CD4-positive, alpha-beta T cell treated with Interleukin-10 for 1 hour (primary cell): ENCODE measurements at regions not wholly inside any gene's neighbourhood (a gene's known extent, or its start where the extent isn't known, plus 50 kb on each side); places are given as distances from the start of the nearest gene placed in this dataset.
"Not testable (repeated sequence)": the region's sequence is repeated elsewhere in the genome, so short reads cannot be mapped to it uniquely, and the experiment has no call there.

ENCODE experiments used
- DNase-seq: peaks from one replicate; pipeline ENCODE4 v3.0.0-alpha.2; 2020

DNA sequence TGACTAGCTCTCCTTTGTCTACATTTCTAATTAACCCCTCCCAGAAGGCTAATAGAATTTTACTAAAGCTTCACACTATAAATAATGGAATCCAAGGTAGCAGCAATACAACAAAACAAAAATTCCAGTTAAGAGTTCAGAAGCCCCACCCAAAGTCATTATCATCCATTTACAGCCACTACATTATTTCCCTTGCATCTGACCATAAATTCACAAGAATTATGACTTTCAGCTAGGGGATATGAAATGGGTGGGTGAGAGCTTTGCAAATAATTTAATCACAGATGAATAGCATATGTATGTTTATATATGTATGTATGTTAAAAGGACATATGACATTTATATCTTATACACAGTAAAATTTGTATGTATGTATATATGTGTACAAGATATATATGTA lies 65.3 kb upstream of the PTGDR start:
- no peak for DNase-seq

GRCh38 chr14:52190337-52190931 lies 77.1 kb upstream of the PTGDR start:
- DNase-seq = no peak

DNA sequence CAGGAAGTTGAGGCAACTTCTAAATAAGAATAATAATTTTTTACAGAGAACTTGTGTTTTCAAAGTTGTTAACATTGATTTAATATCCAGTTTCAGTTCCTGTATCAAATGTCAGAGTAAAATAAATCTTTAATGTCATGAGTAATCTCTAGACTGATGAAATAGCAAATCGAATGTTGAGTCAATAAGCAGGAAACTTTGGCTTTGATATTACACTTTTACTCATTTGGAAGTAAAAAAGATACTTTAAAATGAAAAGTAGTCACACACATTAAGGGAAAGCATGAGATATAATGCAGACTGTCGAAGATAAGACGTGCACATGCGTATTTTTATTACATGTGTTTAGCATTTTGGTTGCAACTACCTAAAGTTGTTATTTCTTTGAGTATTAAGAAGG lies 78.2 kb upstream of the PTGDR start:
- no peak for DNase-seq

GRCh38 chr14:52188381-52188780 lies 79.1 kb upstream of the PTGDR start:
- no peak for DNase-seq

DNA sequence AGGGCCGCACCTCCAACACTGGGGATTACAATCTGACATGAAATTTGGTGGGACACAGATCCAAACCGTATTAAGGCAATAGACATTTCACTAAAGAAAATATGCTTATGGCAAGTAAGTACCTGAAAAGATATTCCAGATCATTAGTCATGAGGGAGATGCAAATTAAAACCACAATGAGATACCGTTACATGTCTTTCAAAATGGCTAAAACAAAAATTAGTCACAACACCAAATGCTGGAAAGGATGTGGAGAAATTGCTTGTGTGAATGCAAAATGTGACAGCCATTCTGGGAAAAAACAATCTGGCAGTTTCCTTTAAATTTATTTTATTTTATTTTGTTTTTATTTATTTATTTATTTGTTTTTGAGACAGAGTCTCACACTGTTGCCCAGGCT lies 82.3 kb upstream of the PTGDR start:
- DNase-seq = no peak

- no peak for DNase-seq
Observed at GRCh38 chr14:52182853-52183252, 84.6 kb upstream of the PTGDR start.

DNA sequence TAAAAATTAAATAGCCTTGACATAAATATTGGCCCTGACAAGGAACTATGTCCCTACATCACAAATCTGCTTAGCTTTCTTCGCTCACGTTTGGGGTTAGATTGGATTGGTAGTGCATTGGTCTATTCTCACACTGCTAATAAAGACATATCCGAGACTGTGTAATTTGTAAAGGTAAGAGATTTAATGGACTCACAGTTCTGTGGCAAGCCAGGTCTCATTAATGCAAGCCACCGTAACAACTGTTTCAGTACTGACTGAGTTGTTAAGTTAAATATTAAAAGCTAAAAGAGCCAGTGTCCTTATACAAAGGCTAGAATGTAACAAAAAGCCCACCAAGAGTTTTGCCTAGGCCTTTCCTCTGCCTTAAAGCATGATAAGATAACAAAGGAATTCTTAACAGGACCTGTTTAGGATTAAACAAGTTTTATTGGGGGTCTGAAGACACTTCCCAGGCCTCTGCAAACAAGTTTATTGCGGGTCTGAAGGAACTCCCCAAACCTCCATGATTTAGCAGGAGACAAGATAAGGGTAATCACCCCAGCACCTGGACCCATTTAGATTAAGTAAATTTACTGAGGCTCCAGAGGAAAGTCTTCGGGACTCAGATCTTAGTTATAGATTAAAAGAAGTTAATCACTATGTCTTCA lies 88.2 kb upstream of the PTGDR start:
- no peak for DNase-seq

DNA sequence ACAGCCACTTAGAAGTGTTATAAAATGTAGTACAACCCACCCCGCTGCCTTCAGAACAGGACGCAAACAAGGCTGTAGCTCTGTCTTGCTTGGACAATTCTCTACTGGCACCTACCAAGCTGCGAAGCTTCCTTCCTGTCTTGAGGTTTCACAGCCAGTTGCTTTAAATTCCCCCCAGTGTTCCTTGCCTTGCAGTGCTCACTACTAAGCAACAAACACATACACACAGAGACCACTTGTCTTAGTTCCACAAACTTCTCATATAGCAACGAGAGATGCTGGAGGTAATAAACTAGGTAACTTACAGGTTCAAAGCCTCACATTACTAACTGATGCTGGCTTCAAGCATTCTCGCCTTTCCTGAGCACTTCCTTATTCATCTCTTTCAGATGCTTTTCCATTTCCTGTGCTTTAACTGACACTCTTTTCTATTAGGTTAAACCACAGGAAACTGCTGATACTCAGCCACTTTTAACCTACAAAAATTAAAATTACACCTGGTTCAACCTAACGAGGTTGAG lies 91.5 kb upstream of the PTGDR start:
- DNase-seq = peak; percentile 73

GRCh38 chr14:52171932-52172331 lies 95.6 kb upstream of the PTGDR start:
- not testable (repeated sequence) for DNase-seq

DNA sequence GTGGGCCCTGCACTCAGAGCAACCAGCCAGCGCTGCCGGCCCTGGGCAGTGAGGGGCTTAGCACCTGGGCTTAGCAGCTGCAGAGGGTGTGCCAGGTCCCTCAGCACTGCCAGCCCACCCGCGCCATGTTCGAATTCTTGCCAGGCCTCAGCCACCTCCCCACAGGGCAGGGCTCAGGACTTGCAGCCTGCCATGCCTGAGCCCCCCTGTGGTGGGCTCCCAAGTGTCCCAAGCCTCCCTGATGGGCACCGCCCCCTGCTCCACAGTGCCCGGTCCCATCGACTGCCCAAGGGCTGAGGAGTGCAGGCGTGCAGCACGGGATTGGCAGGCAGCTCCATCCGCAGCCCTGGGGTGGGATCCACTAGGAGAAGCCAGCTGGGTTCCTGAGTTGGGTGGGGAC lies 98.0 kb upstream of the NID2 start:
- DNase-seq = no peak

- no peak for DNase-seq
Observed at GRCh38 chr14:52155651-52156213, 86.9 kb upstream of the NID2 start.

DNA sequence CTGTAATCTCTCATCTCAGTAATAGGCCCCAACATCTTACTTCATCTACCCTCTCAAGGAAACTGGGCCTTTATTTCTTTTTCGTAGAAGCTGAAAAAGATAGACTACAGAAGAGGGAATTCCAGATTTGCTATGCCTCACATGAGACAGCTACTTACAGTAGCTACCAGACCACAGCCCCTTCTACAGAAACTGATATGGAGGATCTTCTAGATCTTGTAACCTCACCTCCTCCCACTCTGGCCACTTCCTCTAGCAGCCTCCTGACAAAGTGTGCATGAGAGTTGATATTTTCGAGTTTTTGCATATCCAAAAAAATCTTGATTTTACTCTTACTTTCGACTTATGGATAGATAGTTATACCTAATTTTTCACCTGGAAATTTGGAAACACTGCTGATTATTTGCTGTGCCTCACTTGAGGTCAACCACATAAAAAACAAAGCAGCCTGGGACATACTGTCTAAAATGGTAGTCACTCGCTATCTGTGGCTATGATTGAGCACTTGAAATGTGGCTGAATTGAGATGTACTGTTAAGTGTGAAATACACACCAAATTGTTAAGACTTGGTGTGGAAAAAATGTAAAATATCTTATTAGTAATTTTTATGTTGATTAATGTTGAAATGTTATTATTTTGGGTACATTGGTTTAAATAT lies 86.3 kb upstream of the NID2 start:
- peak; percentile 29 for DNase-seq

GRCh38 chr14:52153939-52154338 lies 85.1 kb upstream of the NID2 start:
- DNase-seq = peak; percentile 16

DNA sequence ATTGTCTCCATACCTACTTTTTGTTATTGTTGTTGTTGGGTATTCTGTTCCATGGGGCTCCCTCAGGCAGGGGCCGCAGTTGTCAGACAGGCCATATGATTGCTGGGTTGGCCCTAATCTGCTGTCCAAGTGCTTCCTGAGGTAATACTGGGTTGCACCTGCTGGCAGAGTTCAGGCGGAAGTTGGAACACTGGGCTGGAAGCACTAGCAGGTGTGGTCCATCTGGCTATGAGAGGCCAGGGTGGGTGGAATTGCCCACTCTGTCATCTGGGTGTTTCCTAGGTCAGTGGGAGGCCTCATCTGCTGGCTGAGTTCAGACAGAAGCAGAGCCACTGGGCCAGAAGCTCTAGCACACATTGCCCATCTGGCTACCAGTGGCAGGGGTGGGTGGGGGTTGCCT lies 81.3 kb upstream of the NID2 start:
- no peak for DNase-seq

- DNase-seq = no peak
Observed at GRCh38 chr14:52148371-52148770, 79.5 kb upstream of the NID2 start.

DNA sequence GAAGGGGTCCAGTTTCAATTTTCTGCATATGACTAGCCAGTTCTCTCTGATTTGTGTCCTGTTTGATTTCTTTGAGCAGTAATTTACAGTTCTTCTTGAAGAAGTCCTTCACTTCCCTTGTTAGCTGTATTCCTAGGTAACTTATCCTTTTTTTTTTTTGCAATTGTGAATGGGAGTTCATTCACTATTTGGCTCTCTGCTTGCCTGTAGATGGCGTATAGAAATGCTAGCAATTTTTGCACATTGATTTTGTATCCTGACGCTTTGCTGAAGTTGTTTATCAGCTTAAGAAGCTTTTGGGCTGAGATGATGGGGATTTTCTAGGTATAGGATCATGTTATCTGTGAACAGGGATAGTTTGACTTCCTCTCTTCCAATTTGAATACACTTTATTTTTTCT lies 77.6 kb upstream of the NID2 start:
- peak; percentile 21 for DNase-seq

DNA sequence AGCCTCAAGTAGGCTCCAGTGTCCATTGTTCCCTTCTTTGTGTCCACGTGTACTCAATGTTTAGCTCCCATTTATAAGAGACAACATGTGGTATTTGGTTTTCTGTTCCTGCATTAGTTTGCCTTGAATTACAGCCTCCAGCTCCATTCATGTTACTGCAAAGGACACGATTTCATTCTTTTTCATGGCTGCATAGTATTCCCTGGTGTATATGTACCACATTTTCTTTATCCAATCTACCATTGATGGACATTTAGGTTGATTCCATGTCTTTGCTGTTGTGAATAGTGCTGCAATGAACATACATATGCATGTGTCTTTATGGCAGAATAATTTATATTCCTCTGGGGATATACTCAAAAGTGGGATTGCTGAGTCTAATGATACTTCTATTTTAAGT lies 75.2 kb upstream of the NID2 start:
- not testable (repeated sequence) for DNase-seq

DNA sequence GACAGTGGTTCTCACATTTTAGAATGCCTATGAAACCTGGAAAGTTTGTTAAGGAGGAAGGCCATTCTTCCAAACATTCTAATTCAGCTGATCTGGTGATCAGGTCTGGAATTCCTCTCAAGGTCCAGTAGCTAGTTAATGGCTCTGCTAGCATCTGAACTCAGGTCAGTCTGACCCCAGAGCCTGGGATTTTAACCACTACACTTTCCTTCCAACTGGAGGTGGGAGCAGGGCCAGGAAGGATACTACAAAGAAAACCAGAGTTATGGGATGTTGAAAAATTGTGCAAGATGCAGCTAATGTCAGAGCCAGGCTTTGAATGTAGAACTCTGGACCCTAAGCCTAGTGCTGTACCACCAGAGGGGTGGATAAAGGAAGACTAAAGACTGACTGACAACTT lies 73.6 kb upstream of the NID2 start:
- DNase-seq = no peak

DNA sequence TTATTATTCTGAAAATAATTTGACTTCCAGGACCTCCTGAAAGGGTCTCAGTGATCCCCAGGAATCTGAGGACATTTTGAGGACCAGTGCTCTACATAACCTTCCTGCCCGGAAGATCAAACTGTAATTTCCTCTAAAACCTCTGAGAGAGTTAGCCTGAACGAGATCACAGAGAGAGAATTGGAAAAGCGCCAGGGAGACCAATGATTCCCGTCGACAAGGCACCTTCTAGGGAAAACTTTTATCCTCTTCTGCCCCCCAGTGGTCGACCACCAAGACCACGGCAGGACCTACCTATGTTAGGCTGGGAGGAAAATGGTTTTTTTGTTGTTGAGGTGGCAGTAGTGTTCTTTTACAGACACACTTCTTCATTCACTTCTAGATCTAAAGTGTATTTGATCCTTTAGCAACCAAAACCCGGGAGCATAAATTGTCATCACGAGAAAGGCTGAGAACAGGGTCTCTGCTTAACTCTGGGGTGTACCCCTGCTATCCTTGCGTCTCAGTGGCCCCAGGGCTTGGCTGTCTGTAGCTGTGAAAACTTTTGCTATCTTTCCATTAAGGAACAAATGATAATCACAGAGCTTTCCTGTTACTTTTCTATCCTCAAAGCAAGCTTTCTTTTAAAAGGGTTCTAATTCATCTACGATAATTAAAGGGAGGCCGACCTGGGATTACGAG lies 62.9 kb upstream of the NID2 start:
- DNase-seq = peak; percentile 63

- DNase-seq = no peak
Observed at GRCh38 chr14:52129721-52130120, 60.9 kb upstream of the NID2 start.

DNA sequence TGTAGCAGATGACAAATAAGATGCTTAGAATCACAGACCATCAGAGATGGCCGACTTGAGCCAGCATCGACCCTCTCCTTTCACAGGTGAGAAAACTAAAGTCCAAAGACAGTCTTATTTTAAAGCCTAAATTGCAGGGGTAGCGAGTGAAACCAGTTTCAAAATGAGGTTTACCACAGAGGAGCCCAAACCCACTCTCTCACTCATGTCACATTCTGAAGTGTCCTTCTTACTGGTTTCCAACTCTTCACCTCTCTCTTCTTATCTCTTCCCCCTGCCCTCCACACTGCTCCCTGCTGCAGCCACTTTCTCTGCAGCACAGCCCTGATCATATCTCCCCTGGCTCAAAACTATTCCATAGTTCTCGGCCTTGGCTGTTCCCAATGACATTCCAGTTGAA lies 57.0 kb upstream of the NID2 start:
- peak; percentile 5 for DNase-seq

GRCh38 chr14:52124791-52125684 lies 56.2 kb upstream of the NID2 start:
- peak; percentile 7 for DNase-seq
